H9 (cell line): ENCODE measurements at regions not wholly inside any gene's neighbourhood (a gene's known extent, or its start where the extent isn't known, plus 50 kb on each side); places are given as distances from the start of the nearest gene placed in this dataset.

Experiments
- DNase-seq: peaks from one replicate; pipeline ENCODE4 v3.0.0-alpha.2; 2017
- H2AFZ ChIP-seq: one replicate; pipeline ENCODE4 v1.6.1; 2013; ENCODE audit warnings: mild to moderate bottlenecking, low read length, control low read depth, moderate library complexity
- H2AK5ac ChIP-seq: 2 replicates; pipeline ENCODE4 v1.6.1; 2013; ENCODE audit warnings: low read length, control low read depth, mixed read lengths; ENCODE audit not compliant: insufficient read length
- H2BK120ac ChIP-seq: one replicate; pipeline ENCODE4 v1.6.1; 2013; ENCODE audit warnings: low read depth, mild to moderate bottlenecking, low read length, control low read depth, inconsistent platforms; ENCODE audit not compliant: poor library complexity, severe bottlenecking
- H2BK12ac ChIP-seq: 2 replicates; pipeline ENCODE4 v1.6.1; 2013; ENCODE audit warnings: low read length, control low read depth, mixed read lengths, low read depth; ENCODE audit not compliant: insufficient read length
- H2BK15ac ChIP-seq: 2 replicates; pipeline ENCODE4 v1.6.1; 2013; ENCODE audit warnings: low read depth, low read length, control low read depth
- H2BK20ac ChIP-seq: one replicate; pipeline ENCODE4 v1.6.1; 2013; ENCODE audit warnings: low read depth, mild to moderate bottlenecking, low read length, control low read depth, inconsistent platforms; ENCODE audit not compliant: poor library complexity, severe bottlenecking
- H2BK5ac ChIP-seq: 2 replicates; pipeline ENCODE4 v1.6.1; 2013; ENCODE audit warnings: low read length, control low read depth, mixed read lengths; ENCODE audit not compliant: insufficient read length
- H3K14ac ChIP-seq: 2 replicates; pipeline ENCODE4 v1.6.1; 2013; ENCODE audit warnings: low read length, control low read depth; ENCODE audit not compliant: insufficient read depth
- H3K18ac ChIP-seq: 2 replicates; pipeline ENCODE4 v1.6.1; 2013; ENCODE audit warnings: low read depth, mild to moderate bottlenecking, mixed read lengths, low read length, control low read depth; ENCODE audit not compliant: insufficient read length
- H3K23ac ChIP-seq: 2 replicates; pipeline ENCODE4 v1.6.1; 2013; ENCODE audit warnings: low read length, control low read depth, mixed read lengths, low read depth; ENCODE audit not compliant: insufficient read length
- H3K23me2 ChIP-seq: 2 replicates; pipeline ENCODE4 v1.6.1; 2013; ENCODE audit warnings: low read depth, mild to moderate bottlenecking, mixed read lengths, low read length, control low read depth; ENCODE audit not compliant: insufficient read length, poor library complexity, severe bottlenecking
- H3K27ac ChIP-seq: 2 replicates; pipeline ENCODE4 v1.5.1; 2013; ENCODE audit warnings: low read length, control low read depth, mixed read lengths, low read depth; ENCODE audit not compliant: insufficient read length
- H3K27me3 ChIP-seq: 2 replicates; pipeline ENCODE4 v1.6.1; 2013; ENCODE audit warnings: low read length, control low read depth, inconsistent platforms; ENCODE audit not compliant: insufficient read depth
- H3K4ac ChIP-seq: 2 replicates; pipeline ENCODE4 v1.6.1; 2013; ENCODE audit warnings: low read depth, mild to moderate bottlenecking, control low read depth, inconsistent platforms, low read length, moderate library complexity
- H3K4me1 ChIP-seq: 2 replicates; pipeline ENCODE4 v1.6.1; 2013; ENCODE audit warnings: low read length, control low read depth, inconsistent platforms; ENCODE audit not compliant: insufficient read depth
- H3K4me2 ChIP-seq: 2 replicates; pipeline ENCODE4 v1.6.1; 2013; ENCODE audit warnings: low read length, control low read depth, mixed read lengths; ENCODE audit not compliant: insufficient read length, insufficient read depth
- H3K56ac ChIP-seq: 2 replicates; pipeline ENCODE4 v1.6.1; 2013; ENCODE audit warnings: low read depth, mild to moderate bottlenecking, mixed read lengths, low read length, control low read depth; ENCODE audit not compliant: insufficient read length
- H3K79me1 ChIP-seq: 2 replicates; pipeline ENCODE4 v1.6.1; 2013; ENCODE audit warnings: low read depth, mild to moderate bottlenecking, moderate library complexity, low read length, control low read depth, inconsistent platforms; ENCODE audit not compliant: insufficient read depth, poor library complexity, severe bottlenecking
- H3K79me2 ChIP-seq: 2 replicates; pipeline ENCODE4 v1.6.1; 2013; ENCODE audit warnings: low read length, control low read depth, inconsistent platforms; ENCODE audit not compliant: insufficient read depth
- H3K9ac ChIP-seq: 2 replicates; pipeline ENCODE4 v1.6.1; 2013; ENCODE audit warnings: low read length, control low read depth, mixed read lengths; ENCODE audit not compliant: insufficient read length; ENCODE audit errors: extremely low read depth
- H3K9me3 ChIP-seq: one replicate; pipeline ENCODE4 v1.6.1; 2013; ENCODE audit warnings: low read depth, low read length, inconsistent platforms; ENCODE audit not compliant: control insufficient read depth
- H3T11ph ChIP-seq: one replicate; pipeline ENCODE4 v1.6.1; 2013; ENCODE audit warnings: mild to moderate bottlenecking, low read length, control low read depth, inconsistent platforms
- H4K20me1 ChIP-seq: one replicate; pipeline ENCODE4 v1.6.1; 2013; ENCODE audit not compliant: control insufficient read depth, insufficient read length, insufficient read depth
- H4K5ac ChIP-seq: 2 replicates; pipeline ENCODE4 v1.6.1; 2013; ENCODE audit warnings: low read depth, mild to moderate bottlenecking, mixed read lengths, low read length, control low read depth; ENCODE audit not compliant: insufficient read length
- H4K8ac ChIP-seq: replicated peaks from 2 replicates; pipeline ENCODE4 v1.6.1; 2013; ENCODE audit warnings: low read length, control low read depth, mixed read lengths, low read depth; ENCODE audit not compliant: insufficient read length
- H4K91ac ChIP-seq: 2 replicates; pipeline ENCODE4 v1.6.1; 2013; ENCODE audit warnings: low read depth, mild to moderate bottlenecking, moderate library complexity, mixed read lengths, low read length, control low read depth; ENCODE audit not compliant: insufficient read length
- H3K27ac Mint-ChIP-seq, 3 experiments: 2 replicates in 2 of 3; 3 replicates in 1 of 3; pipeline ENCODE4 v1.8.0; 2020 to 2021; ENCODE audit warnings: mixed read lengths in 3 of 3, mild to moderate bottlenecking in 1 of 3, moderate library complexity in 1 of 3
- H3K27me3 Mint-ChIP-seq: 2 replicates; pipeline ENCODE4 v1.8.0; 2021; ENCODE audit warnings: low read depth, mild to moderate bottlenecking, moderate library complexity, mixed read lengths
- H3K36me3 Mint-ChIP-seq, 3 experiments: 2 replicates in 2 of 3; 3 replicates in 1 of 3; pipeline ENCODE4 v1.8.0; 2020 to 2021; ENCODE audit warnings: low read depth in 3 of 3, mixed read lengths in 3 of 3; ENCODE audit not compliant: insufficient read depth in 1 of 3
- H3K4me1 Mint-ChIP-seq, 2 experiments: 2 replicates each; pipeline ENCODE4 v1.8.0; 2020; ENCODE audit warnings: mixed read lengths in 2 of 2
- H3K4me3 Mint-ChIP-seq, 2 experiments: 2 replicates in 1 of 2; 3 replicates in 1 of 2; pipeline ENCODE4 v1.8.0; 2020 to 2021; ENCODE audit warnings: mild to moderate bottlenecking in 2 of 2, mixed read lengths in 2 of 2, moderate library complexity in 1 of 2
- H3K9me3 Mint-ChIP-seq, 2 experiments: 2 replicates in 1 of 2; 3 replicates in 1 of 2; pipeline ENCODE4 v1.8.0; 2020; ENCODE audit warnings: mild to moderate bottlenecking in 2 of 2, mixed read lengths in 2 of 2, moderate library complexity in 1 of 2
- CTCF ChIP-seq: fragments of 200-600 bp; sonication (generic); conservative IDR thresholded peaks from 3 replicates; pipeline ENCODE4 v1.8.0; 2021; ENCODE audit warnings: antibody characterized with exemption, mild to moderate bottlenecking
- WGBS: extraction: QIAGEN DNeasy Blood & Tissue Kit; methylation state at CpG from one replicate; pipeline ENCODE4 v1.1.7; 2013; ENCODE audit warnings: missing lambda C conversion rate, low lambda C conversion rate, mixed read lengths; ENCODE audit not compliant: insufficient read length; ENCODE audit errors: extremely low coverage; 5-methylcytosine and 5-hydroxymethylcytosine counted together

GRCh38 chr9:24936117-24936516 is 390.4 kb upstream of the IZUMO3 start:
- H3K9me3 ChIP-seq: no peaks in the 10 kb centered on the region
- H2BK120ac ChIP-seq: no peak overlapping the region
- WGBS: no CpG with 5 or more reads among the region's 3 CpGs
- DNase-seq: no peak
- no peak overlapping the region for H3K14ac ChIP-seq
- no peak overlapping the region for H4K91ac ChIP-seq
- 0 out of 2 replicates have a peak, but pooled peaks cover 6% of the 10 kb centered on the region for H3K4me1 ChIP-seq
- no peaks in the 10 kb centered on the region for H3K27me3 ChIP-seq
- no peak overlapping the region for H3K9ac ChIP-seq
- no peak overlapping the region for H2BK20ac ChIP-seq
- no peak overlapping the region for H3K4ac ChIP-seq
- no peak overlapping the region for H4K8ac ChIP-seq
- Mint-ChIP-seq H3K4me1 (peaks cover 15 to 19% of the 10 kb centered on the region in 2 experiments), H3K27me3 (no peaks in the 10 kb centered on the region), H3K27ac (0 out of 7 replicates have a peak overlapping the region, but pooled peaks of 1 of the 3 experiments have one; percentile 21), H3K4me3 (no peak overlapping the region), H3K36me3 (no peaks in the 10 kb centered on the region; a peak in 1 of 7 replicates), H3K9me3 (peaks cover 0 to 2% of the 10 kb centered on the region in 2 experiments; a peak in 1 of 5 replicates)
- H2AK5ac ChIP-seq: no peak overlapping the region
- no peak overlapping the region for H4K5ac ChIP-seq
- no peak overlapping the region for H3K27ac ChIP-seq
- H3K23me2 ChIP-seq: no peaks in the 10 kb centered on the region
- no peak overlapping the region for H3K4me2 ChIP-seq
- no peaks in the 10 kb centered on the region for H4K20me1 ChIP-seq
- H3K79me2 ChIP-seq: no peaks in the 10 kb centered on the region
- H2BK12ac ChIP-seq: no peak overlapping the region
- no peak overlapping the region for H3K23ac ChIP-seq
- no peak for TF ChIP-seq CTCF
- no peak overlapping the region for H2BK15ac ChIP-seq
- H3K79me1 ChIP-seq: no peaks in the 10 kb centered on the region
- no peak overlapping the region for H2BK5ac ChIP-seq
- H2AFZ ChIP-seq: no peak overlapping the region
- no peak overlapping the region for H3T11ph ChIP-seq
- no peak overlapping the region for H3K18ac ChIP-seq
- H3K56ac ChIP-seq: no peak overlapping the region
